Activated CD8-positive, alpha-beta T cell treated with anti-CD3 and anti-CD28 coated beads for 36 hours (primary cell): ENCODE measurements at regions not wholly inside any gene's neighbourhood (a gene's known extent, or its start where the extent isn't known, plus 50 kb on each side); places are given as distances from the start of the nearest gene placed in this dataset.

Experiments used
- ATAC-seq: fragments of 200-7000 bp; cut with Tn5 transposase; one replicate; pipeline ENCODE4 v1.10.0; 2021; ENCODE audit warnings: mild to moderate bottlenecking, moderate library complexity
- CTCF ChIA-PET: fragments of 350-600 bp; sonication (Branson Sonifier 250); formaldehyde crosslinking; loops from one replicate; lab custom pipeline; 2021; ENCODE audit warnings: antibody characterized with exemption; lab: Charles Lee
- POLR2A ChIA-PET: fragments of 350-600 bp; sonication (Branson Sonifier 250); formaldehyde crosslinking; loops from one replicate; lab custom pipeline; 2021; ENCODE audit warnings: antibody characterized with exemption; lab: Charles Lee
- DNase-seq: peaks from one replicate; pipeline ENCODE4 v3.0.0-alpha.2; 2020
- H3K27ac Mint-ChIP-seq: one replicate; pipeline ENCODE4 v1.8.0; 2021; ENCODE audit warnings: mild to moderate bottlenecking, mixed read lengths
- H3K27me3 Mint-ChIP-seq: one replicate; pipeline ENCODE4 v1.8.0; 2021; ENCODE audit warnings: mixed read lengths
- H3K36me3 Mint-ChIP-seq: one replicate; pipeline ENCODE4 v1.8.0; 2021; ENCODE audit warnings: low read depth, mixed read lengths
- H3K4me1 Mint-ChIP-seq: one replicate; pipeline ENCODE4 v1.8.0; 2021; ENCODE audit warnings: low read depth, mixed read lengths
- H3K4me3 Mint-ChIP-seq: one replicate; pipeline ENCODE4 v1.8.0; 2021; ENCODE audit warnings: mild to moderate bottlenecking, moderate library complexity, mixed read lengths
- H3K9me3 Mint-ChIP-seq: one replicate; pipeline ENCODE4 v1.8.0; 2021; ENCODE audit warnings: mixed read lengths
- CTCF ChIP-seq: fragments of 200-600 bp; IDR thresholded peaks from one replicate; pipeline ENCODE4 v1.8.0; 2022; ENCODE audit warnings: antibody characterized with exemption, mild to moderate bottlenecking
- intact Hi-C: fragments of 100-400 bp; cut with micrococcal nuclease; formaldehyde crosslinking; loops from one replicate; pipeline ENCODE4 v1.10.0; 2022

- Mint-ChIP-seq H3K36me3 (no peaks in the 10 kb centered on the region), H3K27me3 (no peaks in the 10 kb centered on the region), H3K4me3 (no peak overlapping the region), H3K9me3 (peaks cover 10% of the 10 kb centered on the region), H3K27ac (no peak overlapping the region), H3K4me1 (no peaks in the 10 kb centered on the region)
- intact Hi-C loops, result no loop called here
- no peak for TF ChIP-seq CTCF
- ChIA-PET POLR2A (no interaction called here), CTCF (no interaction called here)
- DNase-seq, result no peak
- ATAC-seq, result no peak
These were observed 122.6 kb upstream of the PTER start for GRCh38 chr10:16314259-16314658.

- H3K9me3 Mint-ChIP-seq, result no peaks in the 10 kb centered on the region
- H3K4me1 Mint-ChIP-seq, result no peaks in the 10 kb centered on the region
- H3K4me3 Mint-ChIP-seq, result no peak overlapping the region
- POLR2A ChIA-PET, result no interaction called here
- DNase-seq (no peak), ATAC-seq (no peak)
- TF ChIP-seq CTCF, result no peak
- H3K36me3 Mint-ChIP-seq, result no peaks in the 10 kb centered on the region
- CTCF ChIA-PET, result no interaction called here
- intact Hi-C loops, result no loop called here
- peaks cover 1% of the 10 kb centered on the region for H3K27me3 Mint-ChIP-seq
- H3K27ac Mint-ChIP-seq, result no peak overlapping the region
These were observed 119.9 kb upstream of the PTER start for GRCh38 chr10:16316733-16317390.

GRCh38 chr10:16341637-16342036, 95.2 kb upstream of the PTER start:
- intact Hi-C loops, result no loop called here
- ATAC-seq (no peak), DNase-seq (no peak)
- H3K4me3 Mint-ChIP-seq, result no peak overlapping the region
- H3K27ac Mint-ChIP-seq, result no peak overlapping the region
- H3K27me3 Mint-ChIP-seq, result peaks cover 3% of the 10 kb centered on the region
- H3K9me3 Mint-ChIP-seq, result no peaks in the 10 kb centered on the region
- POLR2A ChIA-PET, result no interaction called here
- TF ChIP-seq CTCF, result no peak
- CTCF ChIA-PET, result no interaction called here
- H3K36me3 Mint-ChIP-seq, result no peaks in the 10 kb centered on the region
- H3K4me1 Mint-ChIP-seq, result no peaks in the 10 kb centered on the region

GRCh38 chr10:16348891-16349290, 87.9 kb upstream of the PTER start:
- no peaks in the 10 kb centered on the region for H3K36me3 Mint-ChIP-seq
- ATAC-seq (no peak), DNase-seq (no peak)
- no peak overlapping the region for H3K27ac Mint-ChIP-seq
- H3K9me3 Mint-ChIP-seq, result no peaks in the 10 kb centered on the region
- no peak overlapping the region for H3K4me3 Mint-ChIP-seq
- intact Hi-C loops, result no loop called here
- H3K27me3 Mint-ChIP-seq, result peaks cover 1% of the 10 kb centered on the region
- ChIA-PET CTCF (interaction anchor here (0.6 kb wide), 1 partner anchor 399 kb away, joined by 3 read pairs; no protein-coding TSS in a partner anchor), POLR2A (no interaction called here)
- no peaks in the 10 kb centered on the region for H3K4me1 Mint-ChIP-seq
- no peak for TF ChIP-seq CTCF

- no peak for TF ChIP-seq CTCF
- ATAC-seq (no peak), DNase-seq (no peak)
- intact Hi-C loops, result no loop called here
- Mint-ChIP-seq H3K4me3 (no peak overlapping the region), H3K27ac (no peak overlapping the region), H3K27me3 (peaks cover 1% of the 10 kb centered on the region), H3K4me1 (no peaks in the 10 kb centered on the region), H3K9me3 (no peaks in the 10 kb centered on the region), H3K36me3 (no peaks in the 10 kb centered on the region)
- POLR2A ChIA-PET, result interaction anchor here (0.5 kb wide), 1 partner anchor 13 kb away, joined by 5 read pairs; no protein-coding TSS in a partner anchor
- CTCF ChIA-PET, result no interaction called here
These were observed 84.7 kb upstream of the PTER start for GRCh38 chr10:16352146-16352545.
